HepG2 (cell line): ENCODE measurements at regions not wholly inside any gene's neighbourhood (a gene's known extent, or its start where the extent isn't known, plus 50 kb on each side); places are given as distances from the start of the nearest gene placed in this dataset.

ENCODE experiments used
- ATAC-seq: fragments of 200-7000 bp; cut with Tn5 transposase; 3 replicates; pipeline ENCODE4 v1.9.1; 2020; ENCODE audit warnings: mild to moderate bottlenecking, moderate library complexity
- BruUV-seq: library from RNA; stranded (reverse); fragments of 400-500 nt; replicated peaks from 2 replicates; lab custom pipeline; 2021; lab: Mats Ljungman, UMichigan
- CTCF ChIA-PET: fragments of 300-600 bp; formaldehyde crosslinking; extraction: SDS; loops from one replicate; lab custom pipeline; 2021; ENCODE audit warnings: low total read pairs, inconsistent platforms, low intra/inter-chr PET ratio; lab: Yijun Ruan, JAX
- POLR2A ChIA-PET: fragments of 350-600 bp; sonication (Branson Sonifier 250); formaldehyde crosslinking; loops from one replicate; lab custom pipeline; 2020; ENCODE audit warnings: antibody characterized with exemption, inconsistent platforms; lab: Yijun Ruan, JAX
- DNase-seq: peaks from one replicate; pipeline ENCODE4 v3.0.0-alpha.2; 2015; ENCODE audit warnings: low spot score
- FAIRE-seq: peaks from 3 replicates; lab custom pipeline; 2011; peaks lifted over from hg19 to GRCh38; lab: Jason Lieb, UNC
- H2AFZ ChIP-seq: one replicate; pipeline ENCODE4 v1.6.1; 2011; ENCODE audit warnings: low read length, inconsistent platforms
- H3K27ac ChIP-seq: fragments of 300-600 bp; 3 replicates; pipeline ENCODE4 v1.8.0; 2011; ENCODE audit warnings: mixed run types, mild to moderate bottlenecking, mixed read lengths, low read length, inconsistent platforms; ENCODE audit not compliant: insufficient read depth; ENCODE audit errors: extremely low read length
- H3K27me3 ChIP-seq, 2 experiments: fragments of 200-600 bp in 1 of 2; 2 replicates in 1 of 2; 3 replicates in 1 of 2; pipeline versions ENCODE4 v1.6.0 to v1.8.0; 2011; ENCODE audit warnings: low read length in 2 of 2, mild to moderate bottlenecking in 2 of 2, moderate library complexity in 2 of 2, inconsistent platforms in 1 of 2; ENCODE audit not compliant: insufficient read depth in 2 of 2, control insufficient read depth in 1 of 2
- H3K36me3 ChIP-seq, 2 experiments: fragments of 200-600 bp in 1 of 2; replicated peaks in 1 of 2; 2 replicates in 1 of 2; 3 replicates in 1 of 2; pipeline versions ENCODE4 v1.5.1 to v1.8.0; 2011; ENCODE audit warnings: low read length in 2 of 2, inconsistent platforms in 1 of 2; ENCODE audit not compliant: insufficient read depth in 2 of 2, control insufficient read depth in 1 of 2
- H3K4me1 ChIP-seq: 2 replicates; pipeline ENCODE4 v1.5.1; 2012; ENCODE audit warnings: low read length, inconsistent platforms; ENCODE audit not compliant: insufficient read depth
- H3K4me2 ChIP-seq: 2 replicates; pipeline ENCODE4 v1.6.0; 2011; ENCODE audit warnings: low read depth, low read length, inconsistent platforms
- H3K4me3 ChIP-seq, 3 experiments: fragments of 200-600 bp in 1 of 3; sonication (generic), shearing (Covaris generic) in 1 of 3; replicated peaks in 1 of 3; 2 replicates each; pipeline ENCODE4 v1.5.1; 2011 to 2016; ENCODE audit warnings: low read length in 3 of 3, inconsistent platforms in 2 of 3, low read depth in 2 of 3, mild to moderate bottlenecking in 2 of 3, control low read depth in 1 of 3, mixed read lengths in 1 of 3; ENCODE audit not compliant: insufficient read depth in 1 of 3
- H3K79me2 ChIP-seq: one replicate; pipeline ENCODE4 v1.6.1; 2011; ENCODE audit warnings: low read length, inconsistent platforms; ENCODE audit not compliant: insufficient read depth
- H3K9ac ChIP-seq: 2 replicates; pipeline ENCODE4 v1.6.0; 2011; ENCODE audit warnings: mild to moderate bottlenecking, low read depth, low read length, inconsistent platforms; ENCODE audit not compliant: insufficient read depth
- H3K9me3 ChIP-seq: 2 replicates; pipeline ENCODE4 v1.5.1; 2012; ENCODE audit warnings: mild to moderate bottlenecking, low read length
- H4K20me1 ChIP-seq: 2 replicates; pipeline ENCODE4 v1.6.0; 2011; ENCODE audit warnings: inconsistent platforms, mild to moderate bottlenecking, low read length, moderate library complexity; ENCODE audit not compliant: insufficient read depth
- ATF7 ChIP-seq, 2 experiments: fragments of 450-650 bp in 1 of 2; sonication (generic) in 1 of 2; formaldehyde crosslinking in 1 of 2; IDR thresholded peaks; 2 replicates each; pipeline versions ENCODE4 v1.4.0 to v1.6.1; 2016 to 2020; ENCODE audit warnings: antibody characterized with exemption in 1 of 2, mild to moderate bottlenecking in 1 of 2, missing genetic modification reagents in 1 of 2
- CEBPB ChIP-seq: IDR thresholded peaks from 2 replicates; pipeline ENCODE4 v1.6.1; 2011; ENCODE audit warnings: low read depth, low read length, improper control_type of control experiment, borderline replicate concordance
- CREB1 ChIP-seq, 2 experiments: fragments of 450-650 bp in 1 of 2; IDR thresholded peaks; 2 replicates each; pipeline ENCODE4 v1.6.1; 2016 to 2017; ENCODE audit warnings: control low read depth in 1 of 2, mild to moderate bottlenecking in 1 of 2, missing compliant biosample characterization in 1 of 2, missing genetic modification characterization in 1 of 2
- MED1 ChIP-seq: sonication (generic); formaldehyde crosslinking; IDR thresholded peaks from 2 replicates; pipeline ENCODE4 v1.4.0; 2020; ENCODE audit warnings: missing genetic modification reagents
- NCOR1 ChIP-seq: fragments of 200-600 bp; sonication (generic); IDR thresholded peaks from 2 replicates; pipeline ENCODE4 v1.7.0; 2017; ENCODE audit warnings: antibody characterized with exemption, low read length, borderline replicate concordance
- POGZ ChIP-seq: sonication (generic); formaldehyde crosslinking; IDR thresholded peaks from 2 replicates; pipeline ENCODE4 v1.4.0; 2020; ENCODE audit warnings: mild to moderate bottlenecking, missing genetic modification reagents
- SALL2 ChIP-seq: sonication (generic); formaldehyde crosslinking; IDR thresholded peaks from 2 replicates; pipeline ENCODE4 v1.8.1; 2023; ENCODE audit warnings: mild to moderate bottlenecking, missing genetic modification reagents, inconsistent platforms
- SATB2 ChIP-seq: sonication (generic); formaldehyde crosslinking; IDR thresholded peaks from 2 replicates; pipeline ENCODE4 v1.5.0; 2020; ENCODE audit warnings: missing genetic modification reagents
- ZIK1 ChIP-seq: sonication (generic); formaldehyde crosslinking; IDR thresholded peaks from 2 replicates; pipeline ENCODE4 v1.5.0; 2020; ENCODE audit warnings: mild to moderate bottlenecking, low read depth, missing genetic modification reagents, borderline replicate concordance
- ZNF12 ChIP-seq: sonication (generic); formaldehyde crosslinking; IDR thresholded peaks from 2 replicates; pipeline ENCODE4 v1.5.0; 2020; ENCODE audit warnings: missing genetic modification reagents
- ZNF496 ChIP-seq: sonication (generic); formaldehyde crosslinking; IDR thresholded peaks from 2 replicates; pipeline ENCODE4 v1.8.1; 2023; ENCODE audit warnings: mild to moderate bottlenecking, moderate library complexity, missing genetic modification reagents; ENCODE audit not compliant: insufficient replicate concordance
- ZNF556 ChIP-seq: sonication (generic); formaldehyde crosslinking; IDR thresholded peaks from 2 replicates; pipeline ENCODE4 v1.4.0; 2020; ENCODE audit warnings: mild to moderate bottlenecking, missing genetic modification reagents, borderline replicate concordance
- ZNF800 ChIP-seq: sonication (generic); formaldehyde crosslinking; IDR thresholded peaks from 2 replicates; pipeline ENCODE4 v1.4.0; 2020; ENCODE audit warnings: missing genetic modification reagents
- WGBS: methylation state at CpG from one replicate; pipeline ENCODE4 v1.1.6; 2017; ENCODE audit warnings: low lambda C conversion rate; 5-methylcytosine and 5-hydroxymethylcytosine counted together
- in situ Hi-C: cut with HindIII; loops from 2 replicates; pipeline ENCODE4 v1.10.0; 2017; ENCODE audit warnings: low pct_unique_long_range_greater_than_20kb; ENCODE audit not compliant: extremely low pct_ligation_motif_present
- intact Hi-C: fragments of 100-400 bp; cut with micrococcal nuclease; formaldehyde crosslinking; loops from one replicate; pipeline ENCODE4 v1.10.0; 2022; ENCODE audit not compliant: unreplicated experiment
- TF ChIP-seq, protein P1 (sequence below): sonication (generic); formaldehyde crosslinking; IDR thresholded peaks from 2 replicates; pipeline ENCODE4 v1.4.0; 2020; ENCODE audit warnings: mild to moderate bottlenecking, missing genetic modification reagents

DNA sequence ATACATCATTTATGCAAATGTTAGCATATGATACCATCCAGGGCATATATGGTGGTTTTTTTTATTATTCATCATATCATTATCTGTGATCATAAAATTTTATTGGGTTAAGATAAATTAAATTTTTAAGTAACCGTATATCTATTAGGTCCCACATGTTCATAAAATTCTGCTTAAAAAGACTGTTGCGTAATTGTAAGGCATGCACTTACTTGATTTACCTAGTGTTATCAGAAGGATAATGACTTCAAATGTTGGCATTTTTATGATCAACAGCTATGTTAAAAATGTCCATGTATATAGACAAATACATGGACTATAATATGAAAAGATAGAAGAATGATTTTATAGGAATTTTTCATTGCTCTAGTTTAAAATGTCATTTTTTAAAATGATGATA lies 1625.5 kb upstream of the CELF4 start:
- no peaks in the 10 kb centered on the region for H3K79me2 ChIP-seq
- no peak overlapping the region for H3K27ac ChIP-seq
- 89% methylated on average over 2 of the region's 2 CpGs for WGBS
- TF ChIP-seq ZNF556 (CRISPR knock-in tag), result no peak
- peak; percentile 53; the same call in 1 of the 2 replicates for TF ChIP-seq CEBPB
- no peaks in the 10 kb centered on the region for H3K4me1 ChIP-seq
- no peak overlapping the region for H3K4me3 ChIP-seq
- no peak overlapping the region for H3K9ac ChIP-seq
- ChIA-PET CTCF (no interaction called here), POLR2A (no interaction called here)
- FAIRE-seq (no peak), ATAC-seq (no peak), DNase-seq (no peak)
- H4K20me1 ChIP-seq, result no peaks in the 10 kb centered on the region
- intact Hi-C loops, result no loop called here
- BruUV-seq, result no TSS peak
- no peaks in the 10 kb centered on the region for H3K36me3 ChIP-seq
- in situ Hi-C loops, result no loop called here
- no peaks in the 10 kb centered on the region for H3K27me3 ChIP-seq
- no peak overlapping the region for H3K4me2 ChIP-seq
- no peaks in the 10 kb centered on the region for H3K9me3 ChIP-seq
- no peak overlapping the region for H2AFZ ChIP-seq

DNA sequence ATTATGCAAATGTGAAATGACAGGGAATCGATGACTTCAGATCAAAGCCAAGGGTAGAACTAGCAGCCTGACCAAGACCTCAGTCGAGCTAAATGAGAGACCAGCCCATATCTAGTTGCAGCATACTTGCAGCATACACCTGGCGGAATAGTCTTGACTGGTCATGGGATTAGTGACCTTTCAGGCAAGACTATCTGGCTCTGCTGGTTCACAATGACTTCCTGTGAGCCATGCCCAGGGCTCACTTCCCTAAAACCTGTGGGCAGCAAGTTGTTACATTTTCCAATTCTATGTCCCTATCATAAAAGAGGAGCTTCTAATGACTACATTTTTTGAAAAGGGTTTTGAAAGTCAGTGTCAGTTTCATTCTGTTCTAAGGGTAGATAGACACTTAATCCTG lies 1624.9 kb upstream of the CELF4 start:
- DNase-seq (no peak), ATAC-seq (no peak), FAIRE-seq (no peak)
- intact Hi-C loops, result no loop called here
- no peaks in the 10 kb centered on the region for H3K27me3 ChIP-seq
- no TSS peak for BruUV-seq
- H3K79me2 ChIP-seq, result no peaks in the 10 kb centered on the region
- WGBS, result 71% methylated on average over 3 of the region's 3 CpGs
- no peak overlapping the region for H3K4me3 ChIP-seq
- TF ChIP-seq ZNF12 (CRISPR knock-in tag), result no peak
- TF ChIP-seq ZNF496 (CRISPR knock-in tag), result no peak
- TF ChIP-seq MED1 (CRISPR knock-in tag), result no peak
- TF ChIP-seq SALL2 (CRISPR knock-in tag), result no peak
- TF ChIP-seq NCOR1, result no peak
- no peak for TF ChIP-seq ZIK1
- TF ChIP-seq, protein P1, sequence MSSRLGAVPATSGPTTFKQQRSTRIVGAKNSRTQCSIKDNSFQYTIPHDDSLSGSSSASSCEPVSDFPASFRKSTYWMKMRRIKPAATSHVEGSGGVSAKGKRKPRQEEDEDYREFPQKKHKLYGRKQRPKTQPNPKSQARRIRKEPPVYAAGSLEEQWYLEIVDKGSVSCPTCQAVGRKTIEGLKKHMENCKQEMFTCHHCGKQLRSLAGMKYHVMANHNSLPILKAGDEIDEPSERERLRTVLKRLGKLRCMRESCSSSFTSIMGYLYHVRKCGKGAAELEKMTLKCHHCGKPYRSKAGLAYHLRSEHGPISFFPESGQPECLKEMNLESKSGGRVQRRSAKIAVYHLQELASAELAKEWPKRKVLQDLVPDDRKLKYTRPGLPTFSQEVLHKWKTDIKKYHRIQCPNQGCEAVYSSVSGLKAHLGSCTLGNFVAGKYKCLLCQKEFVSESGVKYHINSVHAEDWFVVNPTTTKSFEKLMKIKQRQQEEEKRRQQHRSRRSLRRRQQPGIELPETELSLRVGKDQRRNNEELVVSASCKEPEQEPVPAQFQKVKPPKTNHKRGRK, result no peak
- TF ChIP-seq CREB1 (IDR thresholded peaks at IDR 0.05), result no peak
- TF ChIP-seq CREB1 (CRISPR knock-in tag; IDR thresholded peaks at IDR 0.05), result no peak
- no peak for TF ChIP-seq SATB2 (CRISPR knock-in tag)
- no peak for TF ChIP-seq ZNF800 (CRISPR knock-in tag)
- no peak for TF ChIP-seq ATF7 (IDR thresholded peaks at IDR 0.05)
- no peak for TF ChIP-seq ATF7 (CRISPR knock-in tag; IDR thresholded peaks at IDR 0.05)
- TF ChIP-seq POGZ (CRISPR knock-in tag), result no peak
- no peak overlapping the region for H2AFZ ChIP-seq
- H3K4me2 ChIP-seq, result no peak overlapping the region
- in situ Hi-C loops, result no loop called here
- no peaks in the 10 kb centered on the region for H3K36me3 ChIP-seq
- no peaks in the 10 kb centered on the region for H4K20me1 ChIP-seq
- no peak overlapping the region for H3K27ac ChIP-seq
- H3K9ac ChIP-seq, result no peak overlapping the region
- ChIA-PET POLR2A (no interaction called here), CTCF (no interaction called here)
- H3K9me3 ChIP-seq, result no peaks in the 10 kb centered on the region
- no peaks in the 10 kb centered on the region for H3K4me1 ChIP-seq
